HG03378 (cell line): ENCODE measurements at regions not wholly inside any gene's neighbourhood (a gene's known extent, or its start where the extent isn't known, plus 50 kb on each side); places are given as distances from the start of the nearest gene placed in this dataset.
"Not testable (repeated sequence)": the region's sequence is repeated elsewhere in the genome, so short reads cannot be mapped to it uniquely, and the experiment has no call there.

Experiments used
- ATAC-seq: cut with Tn5 transposase; IDR thresholded peaks from one replicate; pipeline ENCODE4 v1.9.1; 2021; ENCODE audit warnings: mild to moderate bottlenecking, moderate library complexity; ENCODE audit not compliant: unreplicated experiment

GRCh38 chr7:63856466-63856865 is 142.2 kb upstream of the ZNF722 start:
- not testable (repeated sequence) for ATAC-seq

GRCh38 chr7:63867127-63867526 is 131.5 kb upstream of the ZNF722 start:
- no peak for ATAC-seq

- ATAC-seq, result not testable (repeated sequence)
Observed at GRCh38 chr7:63874242-63874641, 124.4 kb upstream of the ZNF722 start.

- no peak for ATAC-seq
Observed at GRCh38 chr7:63876707-63877322, 121.8 kb upstream of the ZNF722 start.

GRCh38 chr7:63887031-63887430 is 111.6 kb upstream of the ZNF722 start:
- ATAC-seq, result no peak

- no peak for ATAC-seq
Observed at GRCh38 chr7:63899691-63900393, 98.8 kb upstream of the ZNF722 start.

GRCh38 chr7:63900394-63901203 is 98.0 kb upstream of the ZNF722 start:
- no peak for ATAC-seq

GRCh38 chr7:63901204-63901506 is 97.5 kb upstream of the ZNF722 start:
- ATAC-seq, result not testable (repeated sequence)

- no peak for ATAC-seq
Observed at GRCh38 chr7:63918986-63919385, 79.7 kb upstream of the ZNF722 start.

GRCh38 chr7:63925262-63925625 is 73.4 kb upstream of the ZNF722 start:
- no peak for ATAC-seq

GRCh38 chr7:63925626-63926460 is 72.8 kb upstream of the ZNF722 start:
- ATAC-seq, result peak; percentile 73

- ATAC-seq, result no peak
Observed at GRCh38 chr7:63927261-63927660, 71.4 kb upstream of the ZNF722 start.

- ATAC-seq, result no peak
Observed at GRCh38 chr7:63931057-63931600, 67.5 kb upstream of the ZNF722 start.

- ATAC-seq, result no peak
Observed at GRCh38 chr7:63931985-63932577, 66.6 kb upstream of the ZNF722 start.
